Lower lobe of right lung (tissue), 2 donors: ENCODE measurements at regions not wholly inside any gene's neighbourhood (a gene's known extent, or its start where the extent isn't known, plus 50 kb on each side); places are given as distances from the start of the nearest gene placed in this dataset.
"Not testable (repeated sequence)": the region's sequence is repeated elsewhere in the genome, so short reads cannot be mapped to it uniquely, and the experiment has no call there.

Source experiments
- ATAC-seq, 2 donors: fragments of 200-7000 bp; cut with Tn5 transposase; one replicate each; pipeline ENCODE4 v1.9.1; 2020 to 2022; ENCODE audit warnings: mild to moderate bottlenecking in 2 of 2, moderate library complexity in 2 of 2
- DNase-seq: peaks from one replicate; pipeline ENCODE4 v3.0.0-alpha.2; 2020
- H3K27ac ChIP-seq: fragments of 200-600 bp; one replicate; pipeline ENCODE4 v1.8.0; 2022
- H3K27me3 ChIP-seq: fragments of 200-600 bp; one replicate; pipeline ENCODE4 v1.8.0; 2022; ENCODE audit warnings: low read depth
- H3K36me3 ChIP-seq: fragments of 200-600 bp; one replicate; pipeline ENCODE4 v1.8.0; 2022; ENCODE audit warnings: mild to moderate bottlenecking
- H3K4me1 ChIP-seq: fragments of 200-600 bp; one replicate; pipeline ENCODE4 v1.8.0; 2022
- H3K4me3 ChIP-seq: fragments of 200-600 bp; one replicate; pipeline ENCODE4 v1.8.0; 2022; ENCODE audit warnings: mild to moderate bottlenecking
- H3K9me3 ChIP-seq: fragments of 200-600 bp; one replicate; pipeline ENCODE4 v1.8.0; 2022
- intact Hi-C: fragments of 100-400 bp; cut with DNase I; formaldehyde crosslinking; loops from one replicate; pipeline ENCODE4 v1.11.0; 2022
- donor health status: DM: no; HTN: yes; CAD: no; lungs with severe emphysema.

DNA sequence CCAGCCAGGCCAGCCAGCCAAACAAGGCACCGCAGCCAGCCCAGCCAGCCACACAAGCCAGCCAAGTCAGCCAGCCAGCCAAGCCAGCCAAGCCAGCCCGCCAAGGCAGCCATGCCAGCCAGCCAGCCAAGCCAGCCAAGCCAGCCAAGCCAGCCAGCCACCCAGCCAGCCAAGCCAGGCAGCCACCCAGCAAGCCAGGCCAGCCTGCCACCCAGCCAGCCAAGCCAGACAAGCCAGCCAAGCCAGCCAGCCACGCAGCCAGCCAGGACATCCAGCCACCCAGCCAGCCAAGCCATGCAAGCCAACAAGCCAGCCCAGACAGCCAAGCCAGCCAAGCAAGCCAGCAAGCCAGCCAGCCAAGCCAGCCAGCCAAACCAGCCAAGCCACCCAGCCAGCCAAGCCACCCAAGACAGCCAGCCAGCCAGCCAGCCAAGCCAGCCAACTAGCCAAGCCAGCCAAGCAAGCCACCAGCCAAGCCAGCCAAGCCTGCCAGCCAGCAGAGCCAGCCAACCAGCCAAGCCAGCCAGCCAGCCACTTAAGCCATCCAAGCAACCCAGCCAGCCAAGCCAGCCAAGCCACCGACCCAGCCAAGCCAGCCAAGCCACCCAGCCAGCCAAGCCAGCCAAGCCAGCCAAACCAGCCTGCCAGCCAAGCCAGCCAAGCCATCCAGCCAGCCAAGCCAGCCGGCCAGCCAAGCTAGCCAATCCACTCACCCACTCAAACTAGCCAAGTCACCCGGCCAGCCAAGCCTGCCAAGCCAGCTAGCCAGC lies 341.3 kb upstream of the PLGLB2 start:
- DNase-seq, H3K4me1 ChIP-seq, H3K9me3 ChIP-seq, H3K36me3 ChIP-seq, H3K4me3 ChIP-seq, intact Hi-C loops, ATAC-seq, H3K27ac ChIP-seq, H3K27me3 ChIP-seq: not testable (repeated sequence)

DNA sequence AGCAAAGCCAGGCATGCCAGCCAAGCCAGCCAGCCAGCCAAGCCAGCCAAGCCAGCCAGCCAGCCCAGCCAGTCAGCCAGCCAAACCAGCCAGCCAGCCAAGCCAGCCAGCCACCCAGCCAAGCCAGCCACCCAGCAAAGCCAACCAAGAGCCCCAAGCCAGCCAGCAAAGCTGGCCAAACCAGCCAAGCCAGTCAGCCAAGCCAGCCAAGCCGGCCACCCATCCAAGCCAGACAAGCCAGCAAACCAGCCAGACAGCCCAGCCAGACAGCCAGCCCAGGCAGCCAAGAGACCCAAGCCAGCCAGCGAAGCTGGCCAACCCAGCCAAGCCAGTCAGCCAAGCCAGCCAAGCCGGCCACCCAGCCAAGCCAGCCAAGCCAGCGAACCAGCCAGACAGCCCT lies 338.3 kb upstream of the PLGLB2 start:
- H3K4me3 ChIP-seq, H3K27ac ChIP-seq, ATAC-seq, intact Hi-C loops, H3K36me3 ChIP-seq, H3K9me3 ChIP-seq, H3K27me3 ChIP-seq, H3K4me1 ChIP-seq, DNase-seq: not testable (repeated sequence)

DNA sequence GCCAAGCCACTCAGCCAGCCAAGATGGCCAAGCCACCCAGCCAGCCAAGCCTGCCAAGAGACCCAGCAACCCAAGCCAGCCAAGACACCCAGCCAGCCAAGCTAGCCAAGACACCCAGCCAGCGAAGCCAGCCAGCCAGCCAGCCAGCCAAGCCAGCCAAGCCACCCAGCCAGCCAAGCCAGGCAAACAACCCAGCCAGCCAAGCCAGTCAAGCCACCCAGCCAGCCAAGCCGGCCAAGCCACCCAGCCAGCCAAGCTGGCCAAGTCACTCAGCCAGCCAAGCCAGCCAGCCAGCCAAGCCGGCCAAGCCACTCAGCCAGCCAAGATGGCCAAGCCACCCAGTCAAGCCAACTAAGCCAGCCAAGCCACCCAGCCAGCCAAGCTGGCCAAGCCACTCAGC lies 337.5 kb upstream of the PLGLB2 start:
- DNase-seq, H3K27me3 ChIP-seq, intact Hi-C loops, H3K4me1 ChIP-seq, H3K9me3 ChIP-seq, H3K27ac ChIP-seq, ATAC-seq, H3K4me3 ChIP-seq, H3K36me3 ChIP-seq: not testable (repeated sequence)

DNA sequence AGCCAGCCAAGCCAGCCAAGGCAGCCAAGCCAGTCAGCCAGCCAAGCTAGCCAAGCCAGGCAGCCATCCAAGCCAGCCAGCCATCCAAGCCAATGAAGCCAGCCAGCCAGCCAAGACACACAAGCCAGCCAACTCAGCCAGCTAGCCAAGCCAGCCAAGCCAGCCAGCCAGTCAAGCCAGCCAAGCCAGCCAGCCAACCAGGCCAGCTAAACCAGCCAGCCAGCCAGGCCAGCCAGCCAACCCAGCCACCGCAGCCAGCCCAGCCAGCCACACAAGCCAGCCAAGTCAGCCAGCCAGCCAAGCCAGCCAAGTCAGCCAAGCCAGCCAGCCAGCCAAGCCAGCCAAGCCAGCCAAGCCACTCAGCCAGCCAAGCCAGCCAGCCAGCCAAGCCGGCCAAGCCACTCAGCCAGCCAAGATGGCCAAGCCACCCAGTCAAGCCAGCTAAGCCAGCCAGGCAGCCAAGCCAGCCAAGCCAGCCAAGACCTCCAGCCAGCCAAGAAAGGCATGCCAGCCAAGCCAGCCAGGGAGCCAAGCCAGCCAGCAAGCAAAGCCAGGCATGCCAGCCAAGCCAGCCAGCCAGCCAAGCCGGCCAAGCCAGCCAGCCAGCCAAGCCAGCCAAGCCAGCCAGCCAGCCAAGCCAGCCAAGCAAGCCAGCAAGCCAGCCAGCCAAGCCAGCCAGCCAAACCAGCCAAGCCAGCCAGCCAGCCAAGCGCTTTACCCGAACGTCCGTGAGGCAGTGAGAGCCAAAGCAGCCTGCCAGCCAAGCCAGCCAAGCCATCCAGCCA lies 335.7 kb upstream of the PLGLB2 start:
- H3K27ac ChIP-seq, H3K9me3 ChIP-seq, ATAC-seq, H3K27me3 ChIP-seq, H3K36me3 ChIP-seq, DNase-seq, H3K4me3 ChIP-seq, H3K4me1 ChIP-seq, intact Hi-C loops: not testable (repeated sequence)

DNA sequence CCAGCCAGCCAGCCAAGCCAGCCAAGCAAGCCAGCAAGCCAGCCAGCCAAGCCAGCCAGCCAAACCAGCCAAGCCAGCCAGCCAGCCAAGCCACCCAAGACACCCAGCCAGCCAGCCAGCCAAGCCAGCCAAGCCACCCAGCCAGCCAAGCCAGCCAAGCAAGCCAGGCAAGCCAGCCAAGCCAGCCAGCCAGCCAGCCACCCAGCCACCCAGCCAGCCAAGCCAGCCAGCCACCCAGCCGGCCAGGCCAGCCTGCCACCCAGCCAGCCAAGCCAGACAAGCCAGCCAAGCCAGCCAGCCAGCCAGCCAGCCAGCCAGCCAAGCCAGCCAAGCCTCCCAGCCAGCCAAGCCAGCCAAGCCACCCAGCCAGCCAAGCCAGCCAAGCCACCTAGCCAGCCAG lies 333.6 kb upstream of the PLGLB2 start:
- H3K9me3 ChIP-seq, intact Hi-C loops, H3K4me1 ChIP-seq, H3K27me3 ChIP-seq, H3K36me3 ChIP-seq, H3K4me3 ChIP-seq, DNase-seq, H3K27ac ChIP-seq, ATAC-seq: not testable (repeated sequence)

DNA sequence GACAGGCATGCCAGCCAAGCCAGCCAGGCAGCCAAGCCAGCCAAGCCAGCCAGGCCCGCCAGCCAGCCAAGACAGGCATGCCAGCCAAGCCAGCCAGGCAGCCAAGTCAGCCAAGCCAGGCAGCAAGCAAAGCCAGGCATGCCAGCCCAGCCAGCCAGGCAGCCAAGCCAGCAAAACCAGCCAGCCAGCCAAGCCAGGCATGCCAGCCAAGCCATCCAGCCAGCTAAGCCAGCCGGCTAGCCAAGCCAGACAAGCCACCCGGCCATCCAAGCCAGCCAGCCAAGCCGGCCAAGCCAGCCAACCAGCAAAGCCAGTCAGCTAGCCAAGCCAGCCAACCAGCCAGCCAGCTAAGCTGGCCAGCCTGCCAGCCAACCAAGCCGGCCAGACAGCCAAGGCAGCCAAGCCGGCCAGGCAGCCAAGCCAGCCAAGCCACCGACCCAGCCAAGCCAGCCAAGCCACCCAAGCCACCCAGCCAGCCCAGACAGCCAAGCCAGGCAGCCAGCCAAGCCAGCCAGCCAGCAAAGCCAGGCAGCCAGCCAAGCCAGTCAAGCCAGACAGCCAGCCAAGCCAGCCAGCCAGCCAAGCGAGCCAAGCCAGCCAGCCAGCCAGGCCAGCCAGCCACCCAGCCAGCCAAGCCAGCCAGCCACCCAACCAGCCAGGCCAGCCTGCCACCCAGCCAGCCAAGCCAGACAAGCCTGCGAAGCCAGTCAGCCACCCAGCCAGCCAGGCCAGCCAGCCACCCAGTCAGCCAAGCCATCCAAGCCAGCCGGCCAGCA lies 332.9 kb upstream of the PLGLB2 start:
- DNase-seq, H3K9me3 ChIP-seq, H3K36me3 ChIP-seq, H3K4me3 ChIP-seq, ATAC-seq, H3K27ac ChIP-seq, H3K4me1 ChIP-seq, intact Hi-C loops, H3K27me3 ChIP-seq: not testable (repeated sequence)

DNA sequence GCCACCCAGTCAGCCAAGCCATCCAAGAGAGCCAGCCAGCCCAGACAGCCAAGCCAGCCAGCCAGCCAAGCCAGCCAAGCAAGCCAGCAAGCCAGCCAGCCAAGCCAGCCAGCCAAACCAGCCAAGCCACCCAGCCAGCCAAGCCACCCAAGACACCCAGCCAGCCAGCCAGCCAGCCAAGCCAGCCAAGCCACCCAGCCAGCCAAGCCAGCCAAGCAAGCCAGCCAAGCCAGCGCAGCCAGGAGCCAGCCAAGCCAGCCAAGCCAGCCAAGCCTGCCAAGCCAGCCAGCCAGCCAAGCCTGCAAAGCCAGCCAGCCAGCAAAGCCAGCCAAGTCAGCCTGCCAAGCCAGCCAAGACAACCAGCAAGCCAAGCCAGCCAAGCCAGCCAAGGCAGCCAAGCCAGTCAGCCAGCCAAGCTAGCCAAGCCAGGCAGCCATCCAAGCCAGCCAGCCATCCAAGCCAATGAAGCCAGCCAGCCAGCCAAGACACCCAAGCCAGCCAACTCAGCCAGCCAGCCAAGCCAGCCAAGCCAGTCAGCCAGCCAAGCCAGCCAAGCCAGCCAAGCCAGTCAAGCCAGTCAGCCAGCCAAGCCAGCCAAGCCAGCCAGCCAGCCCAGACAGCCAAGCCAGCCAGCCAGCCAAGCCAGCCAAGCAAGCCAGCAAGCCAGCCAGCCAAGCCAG lies 332.2 kb upstream of the PLGLB2 start:
- H3K9me3 ChIP-seq, H3K27me3 ChIP-seq, DNase-seq, H3K27ac ChIP-seq, H3K36me3 ChIP-seq, ATAC-seq, H3K4me1 ChIP-seq, intact Hi-C loops, H3K4me3 ChIP-seq: not testable (repeated sequence)

DNA sequence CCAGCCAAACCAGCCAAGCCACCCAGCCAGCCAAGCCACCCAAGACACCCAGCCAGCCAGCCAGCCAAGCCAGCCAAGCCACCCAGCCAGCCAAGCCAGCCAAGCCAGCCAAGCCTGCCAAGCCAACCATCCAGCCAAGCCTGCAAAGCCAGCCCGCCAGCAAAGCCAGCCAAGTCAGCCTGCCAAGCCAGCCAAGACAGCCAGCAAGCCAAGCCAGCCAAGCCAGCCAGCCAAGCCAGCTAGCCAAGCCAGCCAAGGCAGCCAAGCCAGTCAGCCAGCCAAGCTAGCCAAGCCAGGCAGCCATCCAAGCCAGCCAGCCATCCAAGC lies 331.7 kb upstream of the PLGLB2 start:
- ATAC-seq, H3K4me3 ChIP-seq, H3K9me3 ChIP-seq, H3K36me3 ChIP-seq, H3K27ac ChIP-seq, intact Hi-C loops, H3K4me1 ChIP-seq, DNase-seq, H3K27me3 ChIP-seq: not testable (repeated sequence)

DNA sequence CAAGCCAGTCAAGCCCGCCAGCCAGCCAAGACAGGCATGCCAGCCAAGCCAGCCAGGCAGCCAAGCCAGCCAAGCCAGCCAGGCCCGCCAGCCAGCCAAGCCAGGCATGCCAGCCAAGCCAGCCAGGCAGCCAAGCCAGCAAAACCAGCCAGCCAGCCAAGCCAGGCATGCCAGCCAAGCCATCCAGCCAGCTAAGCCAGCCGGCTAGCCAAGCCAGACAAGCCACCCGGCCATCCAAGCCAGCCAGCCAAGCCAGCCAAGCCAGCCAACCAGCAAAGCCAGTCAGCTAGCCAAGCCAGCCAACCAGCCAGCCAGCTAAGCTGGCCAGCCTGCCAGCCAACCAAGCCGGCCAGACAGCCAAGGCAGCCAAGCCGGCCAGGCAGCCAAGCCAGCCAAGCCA lies 330.7 kb upstream of the PLGLB2 start:
- H3K4me3 ChIP-seq, H3K4me1 ChIP-seq, H3K27ac ChIP-seq, DNase-seq, intact Hi-C loops, H3K27me3 ChIP-seq, H3K36me3 ChIP-seq, H3K9me3 ChIP-seq, ATAC-seq: not testable (repeated sequence)

DNA sequence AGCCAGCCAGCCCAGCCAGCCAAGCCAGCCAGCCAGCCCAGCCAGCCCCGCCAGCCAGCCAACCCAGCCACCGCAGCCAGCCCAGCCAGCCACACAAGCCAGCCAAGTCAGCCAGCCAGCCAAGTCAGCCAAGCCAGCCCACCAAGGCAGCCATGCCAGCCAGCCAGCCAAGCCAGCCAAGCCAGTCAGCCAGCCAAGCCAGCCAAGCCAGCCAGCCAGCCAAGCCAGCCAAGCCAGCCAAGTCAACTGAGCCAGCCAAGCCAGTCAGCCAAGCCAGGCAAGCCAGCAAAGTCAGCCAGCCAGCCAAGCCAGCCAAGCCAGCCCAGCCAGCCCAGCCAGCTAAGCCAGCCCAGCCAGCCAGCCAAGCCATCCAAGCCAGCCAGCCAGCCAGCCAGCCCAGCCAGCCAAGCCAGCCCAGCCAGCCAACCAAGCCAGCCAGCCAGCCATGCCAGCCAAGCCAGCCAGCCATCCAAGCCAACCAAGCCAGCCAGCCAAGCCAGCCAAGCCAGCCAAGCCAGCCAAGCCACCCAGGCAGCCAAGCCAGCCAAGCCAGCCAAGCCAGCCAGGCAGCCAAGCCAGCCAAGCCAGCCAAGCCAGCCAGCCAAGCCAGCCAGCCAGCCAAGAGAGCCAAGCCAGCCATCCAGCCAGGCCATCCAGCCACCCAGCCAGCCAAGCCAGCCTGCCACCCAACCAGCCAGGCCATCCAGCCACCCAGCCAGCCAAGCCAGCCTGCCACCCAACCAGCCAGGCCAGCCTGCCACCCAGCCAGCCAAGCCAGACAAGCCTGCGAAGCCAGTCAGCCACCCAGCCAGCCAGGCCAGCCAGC lies 329.9 kb upstream of the PLGLB2 start:
- intact Hi-C loops, H3K9me3 ChIP-seq, H3K36me3 ChIP-seq, DNase-seq, H3K27me3 ChIP-seq, H3K4me1 ChIP-seq, H3K4me3 ChIP-seq, H3K27ac ChIP-seq, ATAC-seq: not testable (repeated sequence)

DNA sequence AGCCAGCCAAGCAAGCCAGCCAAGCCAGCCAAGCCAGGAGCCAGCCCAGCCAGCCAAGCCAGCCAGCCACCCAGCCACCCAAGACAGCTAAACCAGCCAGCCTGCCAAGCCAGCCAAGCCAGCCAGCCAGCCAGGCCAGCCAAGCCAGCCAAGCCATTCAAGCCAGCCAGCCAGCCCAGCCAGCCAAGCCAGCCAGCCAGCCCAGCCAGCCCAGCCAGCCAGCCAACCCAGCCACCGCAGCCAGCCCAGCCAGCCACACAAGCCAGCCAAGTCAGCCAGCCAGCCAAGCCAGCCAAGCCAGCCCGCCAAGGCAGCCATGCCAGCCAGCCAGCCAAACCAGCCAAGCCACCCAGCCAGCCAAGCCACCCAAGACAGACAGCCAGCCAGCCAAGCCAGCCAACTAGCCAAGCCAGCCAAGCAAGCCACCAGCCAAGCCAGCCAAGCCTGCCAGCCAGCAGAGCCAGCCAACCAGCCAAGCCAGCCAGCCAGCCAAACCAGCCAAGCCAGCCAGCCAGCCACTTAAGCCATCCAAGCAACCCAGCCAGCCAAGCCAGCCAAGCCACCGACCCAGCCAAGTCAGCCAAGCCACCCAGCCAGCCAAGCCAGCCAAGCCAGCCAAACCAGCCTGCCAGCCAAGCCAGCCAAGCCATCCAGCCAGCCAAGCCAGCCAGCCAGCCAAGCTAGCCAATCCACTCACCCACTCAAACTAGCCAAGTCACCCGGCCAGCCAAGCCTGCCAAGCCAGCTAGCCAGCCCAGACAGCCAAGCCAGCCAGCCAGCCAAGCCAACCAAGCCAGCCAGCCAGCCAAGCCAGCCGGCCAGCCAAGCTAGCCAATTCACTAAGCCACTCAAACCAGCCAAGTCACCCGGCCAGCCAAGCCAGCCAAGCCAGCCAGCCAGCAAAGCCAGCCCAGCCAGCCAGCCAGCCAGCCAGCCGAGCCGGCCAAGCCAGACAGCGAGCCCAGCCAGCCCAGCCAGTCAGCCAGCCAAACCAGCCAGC lies 328.8 kb upstream of the PLGLB2 start:
- H3K4me1 ChIP-seq, H3K27ac ChIP-seq, intact Hi-C loops, DNase-seq, H3K36me3 ChIP-seq, H3K9me3 ChIP-seq, H3K27me3 ChIP-seq, ATAC-seq, H3K4me3 ChIP-seq: not testable (repeated sequence)

DNA sequence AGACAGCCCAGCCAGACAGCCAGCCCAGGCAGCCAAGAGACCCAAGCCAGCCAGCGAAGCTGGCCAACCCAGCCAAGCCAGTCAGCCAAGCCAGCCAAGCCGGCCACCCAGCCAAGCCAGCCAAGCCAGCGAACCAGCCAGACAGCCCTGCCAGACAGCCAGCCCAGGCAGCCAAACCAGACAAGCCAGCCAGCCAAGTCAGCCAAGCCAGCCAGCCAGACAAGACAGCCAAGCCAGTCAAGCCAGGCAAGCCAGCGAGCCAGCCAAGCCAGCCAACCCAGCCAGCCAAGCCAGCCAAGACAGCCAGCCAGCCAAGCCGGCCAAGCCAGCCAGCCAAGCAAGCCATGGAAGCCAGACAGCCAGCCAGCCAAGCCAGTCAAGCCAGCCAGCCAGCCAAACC lies 327.9 kb upstream of the PLGLB2 start:
- H3K4me3 ChIP-seq, H3K4me1 ChIP-seq, H3K9me3 ChIP-seq, intact Hi-C loops, H3K27ac ChIP-seq, ATAC-seq, H3K36me3 ChIP-seq, DNase-seq, H3K27me3 ChIP-seq: not testable (repeated sequence)
